ENCODE measurements at regions not wholly inside any gene's neighbourhood (a gene's known extent, or its start where the extent isn't known, plus 50 kb on each side); places are given as distances from the start of the nearest gene placed in this dataset.

GRCh38 chr6:167762259-167762962, 64.3 kb upstream of the AFDN start (continued):
- TF ChIP-seq BACH2 (CRISPR knock-in tag; IDR thresholded peaks at IDR 0.05; ENCODE audit: borderline replicate concordance): no peak
- TF ChIP-seq ISL1 (CRISPR knock-in tag; IDR thresholded peaks at IDR 0.05): no peak
- no peak for TF ChIP-seq ZNF8 (CRISPR knock-in tag; IDR thresholded peaks at IDR 0.05)
- TF ChIP-seq ZC3H10 (CRISPR knock-in tag; IDR thresholded peaks at IDR 0.05): no peak
- TF ChIP-seq ESRRG (CRISPR knock-in tag; IDR thresholded peaks at IDR 0.05): no peak

- ATAC-seq: no peak
- TF ChIP-seq PATZ1 (CRISPR knock-in tag; IDR thresholded peaks at IDR 0.05; ENCODE audit: borderline replicate concordance): no peak
- TF ChIP-seq TOX (CRISPR knock-in tag; IDR thresholded peaks at IDR 0.05; ENCODE audit: borderline replicate concordance): no peak
- TF ChIP-seq ZNF70 (CRISPR knock-in tag; IDR thresholded peaks at IDR 0.05): no peak
- no peak for TF ChIP-seq BACH2 (CRISPR knock-in tag; IDR thresholded peaks at IDR 0.05; ENCODE audit: borderline replicate concordance)
- no peak for TF ChIP-seq TSHZ2 (CRISPR knock-in tag; IDR thresholded peaks at IDR 0.05)
- no peak for TF ChIP-seq CSDC2 (CRISPR knock-in tag; IDR thresholded peaks at IDR 0.05)
- TF ChIP-seq SNAI2 (CRISPR knock-in tag; IDR thresholded peaks at IDR 0.05): no peak
- no peak for TF ChIP-seq PPARA (CRISPR knock-in tag; IDR thresholded peaks at IDR 0.05; ENCODE audit: borderline replicate concordance)
- no peak for TF ChIP-seq ESRRG (CRISPR knock-in tag; IDR thresholded peaks at IDR 0.05)
- no peak for TF ChIP-seq ZC3H10 (CRISPR knock-in tag; IDR thresholded peaks at IDR 0.05)
- no peak for TF ChIP-seq ZNF8 (CRISPR knock-in tag; IDR thresholded peaks at IDR 0.05)
- no peak for TF ChIP-seq ISL1 (CRISPR knock-in tag; IDR thresholded peaks at IDR 0.05)
- no peak for TF ChIP-seq CREB5 (CRISPR knock-in tag; IDR thresholded peaks at IDR 0.05; ENCODE audit: low read depth)
- no peak for TF ChIP-seq ZNF565 (CRISPR knock-in tag; conservative IDR thresholded peaks at IDR 0.05; ENCODE audit: low read depth)
- no peak for TF ChIP-seq CSRNP3 (CRISPR knock-in tag; IDR thresholded peaks at IDR 0.05)
These were observed 63.4 kb upstream of the AFDN start for GRCh38 chr6:167763056-167763944.

- no peak for ATAC-seq
These were observed 62.5 kb upstream of the AFDN start for GRCh38 chr6:167764215-167764614.

More at GRCh38 chr6:167764215-167764614, 62.5 kb upstream of the AFDN start:
- no peak for TF ChIP-seq PATZ1 (CRISPR knock-in tag; IDR thresholded peaks at IDR 0.05; ENCODE audit: borderline replicate concordance)
- TF ChIP-seq ESRRG (CRISPR knock-in tag; IDR thresholded peaks at IDR 0.05): no peak
- TF ChIP-seq ZFP30 (CRISPR knock-in tag; IDR thresholded peaks at IDR 0.05): no peak
- TF ChIP-seq OSR1 (CRISPR knock-in tag; IDR thresholded peaks at IDR 0.05): no peak
- no peak for TF ChIP-seq TOX (CRISPR knock-in tag; IDR thresholded peaks at IDR 0.05; ENCODE audit: borderline replicate concordance)
- TF ChIP-seq CSRNP3 (CRISPR knock-in tag; IDR thresholded peaks at IDR 0.05): no peak

All from SK-N-SH treated with all-trans-retinoic acid at 6 μM for 48 hours (cell line).